Loucy (cell line): ENCODE measurements at regions not wholly inside any gene's neighbourhood (a gene's known extent, or its start where the extent isn't known, plus 50 kb on each side); places are given as distances from the start of the nearest gene placed in this dataset.

Experiments
- CTCF ChIP-seq: fragments of 200-600 bp; sonication (generic); conservative IDR thresholded peaks from 2 replicates; pipeline ENCODE4 v1.5.1; 2014; ENCODE audit warnings: mild to moderate bottlenecking, antibody characterized with exemption, low read length
- EZH2phosphoT487 ChIP-seq: fragments of 200-600 bp; IDR thresholded peaks from 2 replicates; pipeline ENCODE4 v1.6.1; 2018; ENCODE audit warnings: antibody characterized with exemption, mild to moderate bottlenecking, moderate library complexity, borderline replicate concordance

- TF ChIP-seq CTCF (no peak), EZH2phosphoT487 (no peak)
Observed at GRCh38 chr13:60282708-60283107, 114.3 kb upstream of the TDRD3 start.
